DND-41 (cell line): ENCODE measurements at regions not wholly inside any gene's neighbourhood (a gene's known extent, or its start where the extent isn't known, plus 50 kb on each side); places are given as distances from the start of the nearest gene placed in this dataset.
"Not testable (repeated sequence)": the region's sequence is repeated elsewhere in the genome, so short reads cannot be mapped to it uniquely, and the experiment has no call there.

ENCODE experiments used
- EZH2 ChIP-seq: IDR thresholded peaks from 3 replicates; pipeline ENCODE4 v1.6.1; 2012; ENCODE audit warnings: borderline replicate concordance, low read depth, mild to moderate bottlenecking, moderate library complexity, low read length, inconsistent platforms; ENCODE audit not compliant: severe bottlenecking
- TF ChIP-seq, protein P1 (sequence below): IDR thresholded peaks from 2 replicates; pipeline ENCODE4 v1.5.1; 2012; ENCODE audit warnings: borderline replicate concordance, low read length, moderate library complexity, mild to moderate bottlenecking; ENCODE audit not compliant: poor library complexity, severe bottlenecking; ENCODE audit errors: extremely low read depth

DNA sequence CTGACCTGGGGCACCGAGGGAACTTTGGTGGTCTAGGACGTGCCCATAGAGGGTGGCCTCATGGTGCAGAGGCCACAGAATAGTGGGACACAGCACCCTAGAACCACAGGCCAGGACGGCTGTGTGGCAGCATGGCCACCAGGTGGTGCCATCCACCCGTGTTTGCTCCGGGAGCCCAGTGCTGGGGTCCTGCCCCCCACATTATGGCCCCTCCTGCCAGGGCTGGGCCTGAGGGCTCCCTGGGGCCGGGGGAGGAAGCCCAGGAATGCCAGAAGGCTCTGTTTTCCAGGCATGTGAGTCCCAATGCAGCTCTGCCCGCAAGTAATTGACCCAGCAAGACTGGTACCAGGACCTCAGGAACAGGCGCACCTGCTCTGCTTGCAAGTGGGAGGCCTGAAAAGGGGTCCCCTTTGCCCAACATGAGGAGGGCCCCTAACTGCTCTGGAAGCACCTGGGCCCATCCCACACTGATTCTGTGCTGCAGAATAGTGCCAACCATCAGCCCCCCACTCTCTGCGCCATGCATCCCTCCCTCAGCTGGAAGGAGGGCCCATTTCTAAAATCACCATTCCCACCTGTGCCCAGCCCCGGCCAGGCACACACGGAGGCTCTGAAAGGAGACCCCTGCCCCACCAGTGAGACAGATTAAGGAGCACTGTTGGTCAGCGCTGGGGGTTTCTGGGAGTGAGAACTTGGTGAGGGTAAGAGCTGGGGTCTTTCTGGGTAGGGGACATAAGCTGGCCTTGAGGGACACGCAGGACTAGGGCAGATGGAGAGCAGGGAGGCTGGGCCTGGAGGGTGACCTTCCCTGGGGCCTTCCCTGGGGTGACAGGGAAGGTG is 174.4 kb downstream of the TBC1D2B start:
- TF ChIP-seq, protein P1, sequence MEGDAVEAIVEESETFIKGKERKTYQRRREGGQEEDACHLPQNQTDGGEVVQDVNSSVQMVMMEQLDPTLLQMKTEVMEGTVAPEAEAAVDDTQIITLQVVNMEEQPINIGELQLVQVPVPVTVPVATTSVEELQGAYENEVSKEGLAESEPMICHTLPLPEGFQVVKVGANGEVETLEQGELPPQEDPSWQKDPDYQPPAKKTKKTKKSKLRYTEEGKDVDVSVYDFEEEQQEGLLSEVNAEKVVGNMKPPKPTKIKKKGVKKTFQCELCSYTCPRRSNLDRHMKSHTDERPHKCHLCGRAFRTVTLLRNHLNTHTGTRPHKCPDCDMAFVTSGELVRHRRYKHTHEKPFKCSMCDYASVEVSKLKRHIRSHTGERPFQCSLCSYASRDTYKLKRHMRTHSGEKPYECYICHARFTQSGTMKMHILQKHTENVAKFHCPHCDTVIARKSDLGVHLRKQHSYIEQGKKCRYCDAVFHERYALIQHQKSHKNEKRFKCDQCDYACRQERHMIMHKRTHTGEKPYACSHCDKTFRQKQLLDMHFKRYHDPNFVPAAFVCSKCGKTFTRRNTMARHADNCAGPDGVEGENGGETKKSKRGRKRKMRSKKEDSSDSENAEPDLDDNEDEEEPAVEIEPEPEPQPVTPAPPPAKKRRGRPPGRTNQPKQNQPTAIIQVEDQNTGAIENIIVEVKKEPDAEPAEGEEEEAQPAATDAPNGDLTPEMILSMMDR, result peak; percentile 73
- TF ChIP-seq EZH2, result not testable (repeated sequence)
